NOMO-1 (cell line): ENCODE measurements at regions not wholly inside any gene's neighbourhood (a gene's known extent, or its start where the extent isn't known, plus 50 kb on each side); places are given as distances from the start of the nearest gene placed in this dataset.

Experiments
- DNase-seq, 2 experiments: peaks; one replicate each; lab custom pipeline; 2025; ENCODE audit not compliant: unreplicated experiment in 2 of 2; lab: John Stamatoyannopoulos, UW

GRCh38 chr14:76927971-76928700 is 100.4 kb downstream of the IRF2BPL start:
- DNase-seq: no peak

- DNase-seq: no peak
Observed at GRCh38 chr14:76926521-76927251, 100.5 kb downstream of the LRRC74A start.

- no peak for DNase-seq
Observed at GRCh38 chr14:76925097-76925441, 98.9 kb downstream of the LRRC74A start.

GRCh38 chr14:76924371-76925096 is 98.3 kb downstream of the LRRC74A start:
- no peak for DNase-seq

GRCh38 chr14:76923431-76924370 is 97.5 kb downstream of the LRRC74A start:
- no peak for DNase-seq

- no peak for DNase-seq
Observed at GRCh38 chr14:76922584-76922983, 96.4 kb downstream of the LRRC74A start.

GRCh38 chr14:76922092-76922491 is 95.9 kb downstream of the LRRC74A start:
- no peak for DNase-seq

- DNase-seq: no peak
Observed at GRCh38 chr14:76921088-76921399, 94.8 kb downstream of the LRRC74A start.

GRCh38 chr14:76920331-76921087 is 94.3 kb downstream of the LRRC74A start:
- DNase-seq: no peak

GRCh38 chr14:76919431-76920330 is 93.5 kb downstream of the LRRC74A start:
- peak in 1 of 2 experiments; percentile 16 for DNase-seq
